ENCODE measurements at regions not wholly inside any gene's neighbourhood (a gene's known extent, or its start where the extent isn't known, plus 50 kb on each side); places are given as distances from the start of the nearest gene placed in this dataset.

- no peak for TF ChIP-seq EZH2 (IDR thresholded peaks at IDR 0.05; ENCODE audit: borderline replicate concordance, low read length)
- TF ChIP-seq, protein P1, sequence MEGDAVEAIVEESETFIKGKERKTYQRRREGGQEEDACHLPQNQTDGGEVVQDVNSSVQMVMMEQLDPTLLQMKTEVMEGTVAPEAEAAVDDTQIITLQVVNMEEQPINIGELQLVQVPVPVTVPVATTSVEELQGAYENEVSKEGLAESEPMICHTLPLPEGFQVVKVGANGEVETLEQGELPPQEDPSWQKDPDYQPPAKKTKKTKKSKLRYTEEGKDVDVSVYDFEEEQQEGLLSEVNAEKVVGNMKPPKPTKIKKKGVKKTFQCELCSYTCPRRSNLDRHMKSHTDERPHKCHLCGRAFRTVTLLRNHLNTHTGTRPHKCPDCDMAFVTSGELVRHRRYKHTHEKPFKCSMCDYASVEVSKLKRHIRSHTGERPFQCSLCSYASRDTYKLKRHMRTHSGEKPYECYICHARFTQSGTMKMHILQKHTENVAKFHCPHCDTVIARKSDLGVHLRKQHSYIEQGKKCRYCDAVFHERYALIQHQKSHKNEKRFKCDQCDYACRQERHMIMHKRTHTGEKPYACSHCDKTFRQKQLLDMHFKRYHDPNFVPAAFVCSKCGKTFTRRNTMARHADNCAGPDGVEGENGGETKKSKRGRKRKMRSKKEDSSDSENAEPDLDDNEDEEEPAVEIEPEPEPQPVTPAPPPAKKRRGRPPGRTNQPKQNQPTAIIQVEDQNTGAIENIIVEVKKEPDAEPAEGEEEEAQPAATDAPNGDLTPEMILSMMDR (conservative IDR thresholded peaks at IDR 0.05 in 1 of 2, IDR thresholded peaks at IDR 0.05 in 1 of 2; ENCODE audit: extremely low read depth in 1 of 2, insufficient read depth in 1 of 2, low read depth in 1 of 2, low read length in 2 of 2): no peak
Observed at GRCh38 chr13:107244241-107244640, 676.3 kb upstream of the ARGLU1 start.
